ENCODE measurements at regions not wholly inside any gene's neighbourhood (a gene's known extent, or its start where the extent isn't known, plus 50 kb on each side); places are given as distances from the start of the nearest gene placed in this dataset.

DNA sequence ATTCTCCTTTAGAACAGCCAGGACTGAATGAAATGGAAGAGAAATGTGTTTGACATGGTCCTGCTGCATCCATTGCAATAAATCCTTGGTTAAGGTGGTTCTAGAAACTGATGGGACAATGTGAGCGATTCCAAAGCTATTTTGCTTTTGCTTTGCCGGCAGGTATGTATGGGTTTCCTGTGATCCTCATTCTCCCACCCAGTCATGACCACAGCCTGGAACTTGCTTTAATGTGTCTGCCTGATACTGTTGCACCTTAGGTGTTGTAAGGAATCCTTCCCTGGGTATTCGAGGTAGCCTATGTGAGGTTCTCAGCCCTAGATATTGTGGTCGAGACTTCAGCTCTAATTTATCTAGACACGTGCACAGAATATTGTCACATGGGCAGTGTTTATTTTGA is 86.1 kb downstream of the ZNF518B start:
- TF ChIP-seq, protein P1, sequence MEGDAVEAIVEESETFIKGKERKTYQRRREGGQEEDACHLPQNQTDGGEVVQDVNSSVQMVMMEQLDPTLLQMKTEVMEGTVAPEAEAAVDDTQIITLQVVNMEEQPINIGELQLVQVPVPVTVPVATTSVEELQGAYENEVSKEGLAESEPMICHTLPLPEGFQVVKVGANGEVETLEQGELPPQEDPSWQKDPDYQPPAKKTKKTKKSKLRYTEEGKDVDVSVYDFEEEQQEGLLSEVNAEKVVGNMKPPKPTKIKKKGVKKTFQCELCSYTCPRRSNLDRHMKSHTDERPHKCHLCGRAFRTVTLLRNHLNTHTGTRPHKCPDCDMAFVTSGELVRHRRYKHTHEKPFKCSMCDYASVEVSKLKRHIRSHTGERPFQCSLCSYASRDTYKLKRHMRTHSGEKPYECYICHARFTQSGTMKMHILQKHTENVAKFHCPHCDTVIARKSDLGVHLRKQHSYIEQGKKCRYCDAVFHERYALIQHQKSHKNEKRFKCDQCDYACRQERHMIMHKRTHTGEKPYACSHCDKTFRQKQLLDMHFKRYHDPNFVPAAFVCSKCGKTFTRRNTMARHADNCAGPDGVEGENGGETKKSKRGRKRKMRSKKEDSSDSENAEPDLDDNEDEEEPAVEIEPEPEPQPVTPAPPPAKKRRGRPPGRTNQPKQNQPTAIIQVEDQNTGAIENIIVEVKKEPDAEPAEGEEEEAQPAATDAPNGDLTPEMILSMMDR (IDR thresholded peaks at IDR 0.05; ENCODE audit: borderline replicate concordance, extremely low read depth, low read length, poor library complexity, severe bottlenecking): no peak
- TF ChIP-seq EZH2 (IDR thresholded peaks at IDR 0.05; ENCODE audit: borderline replicate concordance, low read depth, low read length, severe bottlenecking): no peak

Measured in DND-41 (cell line).